Lower lobe of right lung (tissue), 2 donors: ENCODE measurements at regions not wholly inside any gene's neighbourhood (a gene's known extent, or its start where the extent isn't known, plus 50 kb on each side); places are given as distances from the start of the nearest gene placed in this dataset.
"Not testable (repeated sequence)": the region's sequence is repeated elsewhere in the genome, so short reads cannot be mapped to it uniquely, and the experiment has no call there.

ENCODE experiments used
- ATAC-seq, 2 donors: fragments of 200-7000 bp; cut with Tn5 transposase; one replicate each; pipeline ENCODE4 v1.9.1; 2020 to 2022; ENCODE audit warnings: mild to moderate bottlenecking in 2 of 2, moderate library complexity in 2 of 2
- DNase-seq: peaks from one replicate; pipeline ENCODE4 v3.0.0-alpha.2; 2020
- H3K27ac ChIP-seq: fragments of 200-600 bp; one replicate; pipeline ENCODE4 v1.8.0; 2022
- H3K27me3 ChIP-seq: fragments of 200-600 bp; one replicate; pipeline ENCODE4 v1.8.0; 2022; ENCODE audit warnings: low read depth
- H3K36me3 ChIP-seq: fragments of 200-600 bp; one replicate; pipeline ENCODE4 v1.8.0; 2022; ENCODE audit warnings: mild to moderate bottlenecking
- H3K4me1 ChIP-seq: fragments of 200-600 bp; one replicate; pipeline ENCODE4 v1.8.0; 2022
- H3K4me3 ChIP-seq: fragments of 200-600 bp; one replicate; pipeline ENCODE4 v1.8.0; 2022; ENCODE audit warnings: mild to moderate bottlenecking
- H3K9me3 ChIP-seq: fragments of 200-600 bp; one replicate; pipeline ENCODE4 v1.8.0; 2022
- intact Hi-C: fragments of 100-400 bp; cut with DNase I; formaldehyde crosslinking; loops from one replicate; pipeline ENCODE4 v1.11.0; 2022
- TF ChIP-seq, protein P1 (sequence below): fragments of 200-600 bp; IDR thresholded peaks from one replicate; pipeline ENCODE4 v1.8.0; 2022; ENCODE audit warnings: antibody characterized with exemption, mild to moderate bottlenecking
- donor health status: DM: no; HTN: yes; CAD: no; lungs with severe emphysema.

DNA sequence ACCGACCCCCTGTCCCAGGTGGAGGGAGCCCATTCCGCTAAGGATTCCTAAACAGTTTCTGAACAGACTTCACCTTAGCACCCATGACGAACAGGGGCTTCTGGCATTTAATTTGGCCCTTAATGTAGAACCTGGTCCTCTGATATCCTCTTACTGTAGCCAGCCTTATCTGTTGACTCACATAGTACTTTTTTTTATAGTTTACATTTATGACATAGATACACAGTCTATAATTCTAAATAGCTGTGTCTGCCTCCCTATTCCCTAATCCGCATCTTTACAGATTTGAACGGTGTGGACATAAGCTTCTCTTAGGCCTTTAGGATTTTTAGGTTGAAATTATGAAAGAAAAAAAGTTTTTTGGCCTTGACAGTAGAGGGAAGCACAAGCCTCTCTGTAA lies 104.9 kb downstream of the TBC1D26 start:
- ATAC-seq, intact Hi-C loops, H3K36me3 ChIP-seq, H3K4me1 ChIP-seq, H3K27me3 ChIP-seq, H3K27ac ChIP-seq, H3K9me3 ChIP-seq, H3K4me3 ChIP-seq, DNase-seq: not testable (repeated sequence)

DNA sequence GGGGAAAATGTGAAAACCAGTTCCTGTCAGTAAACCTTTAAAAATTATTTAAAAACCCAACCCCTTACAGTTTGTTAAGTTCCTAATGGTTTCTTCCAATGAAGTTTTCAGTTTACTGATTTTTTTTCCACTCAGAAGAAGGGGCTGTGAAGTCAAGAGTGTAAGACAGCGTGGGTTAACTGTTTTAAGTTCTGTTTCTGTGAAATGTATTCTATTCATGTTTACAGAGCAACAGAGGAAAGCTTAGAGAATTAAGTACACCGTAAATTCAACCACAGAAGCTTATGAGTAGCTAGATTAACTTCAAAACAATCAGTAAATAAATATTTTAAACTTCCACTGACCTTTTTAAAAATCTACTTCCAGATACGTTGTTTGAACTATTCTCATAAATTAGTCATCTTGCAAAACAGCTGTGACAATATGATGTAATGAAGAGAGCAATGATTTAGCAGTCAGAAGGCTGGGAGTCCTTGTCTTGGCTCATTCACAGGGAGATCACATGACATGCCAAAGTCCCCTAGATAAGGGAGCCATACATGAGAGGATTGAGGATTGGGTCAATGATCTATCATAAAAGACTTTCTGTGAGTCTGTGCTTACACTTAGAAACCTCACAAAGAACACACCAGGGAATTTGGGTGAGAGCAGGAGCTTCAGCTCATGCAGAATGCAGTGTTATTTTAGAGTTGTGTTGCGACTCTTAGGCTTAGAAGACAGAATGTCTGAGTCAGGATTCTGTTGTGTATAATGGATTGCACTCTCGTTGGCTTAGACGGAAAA lies 97.3 kb upstream of the ADORA2B start:
- H3K27me3 ChIP-seq, intact Hi-C loops, H3K4me1 ChIP-seq, H3K27ac ChIP-seq, H3K4me3 ChIP-seq, H3K36me3 ChIP-seq, DNase-seq, H3K9me3 ChIP-seq: not testable (repeated sequence)
- ATAC-seq, result peak; percentile 43 to 58

DNA sequence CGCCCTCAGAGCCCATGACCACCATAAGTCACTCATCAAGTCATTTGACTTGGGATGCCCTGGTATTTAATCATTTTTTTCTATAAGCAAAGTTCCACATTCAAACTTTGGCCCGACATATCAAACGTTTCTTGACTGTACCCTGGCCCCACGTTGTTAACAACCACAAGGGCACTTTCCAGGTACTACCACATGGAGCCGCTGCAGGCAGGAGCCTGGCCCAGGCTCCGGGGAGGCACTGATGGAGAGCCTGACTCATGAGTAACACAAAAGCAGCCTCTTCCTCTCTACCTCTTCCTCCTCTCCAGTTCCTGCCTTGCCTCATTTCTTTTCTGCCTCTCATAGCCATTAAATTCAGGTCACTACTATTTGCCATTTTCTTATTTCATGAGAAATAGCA lies 95.9 kb upstream of the ADORA2B start:
- DNase-seq (peak; percentile 76), ATAC-seq (peak; percentile 96)
- TF ChIP-seq, protein P1, sequence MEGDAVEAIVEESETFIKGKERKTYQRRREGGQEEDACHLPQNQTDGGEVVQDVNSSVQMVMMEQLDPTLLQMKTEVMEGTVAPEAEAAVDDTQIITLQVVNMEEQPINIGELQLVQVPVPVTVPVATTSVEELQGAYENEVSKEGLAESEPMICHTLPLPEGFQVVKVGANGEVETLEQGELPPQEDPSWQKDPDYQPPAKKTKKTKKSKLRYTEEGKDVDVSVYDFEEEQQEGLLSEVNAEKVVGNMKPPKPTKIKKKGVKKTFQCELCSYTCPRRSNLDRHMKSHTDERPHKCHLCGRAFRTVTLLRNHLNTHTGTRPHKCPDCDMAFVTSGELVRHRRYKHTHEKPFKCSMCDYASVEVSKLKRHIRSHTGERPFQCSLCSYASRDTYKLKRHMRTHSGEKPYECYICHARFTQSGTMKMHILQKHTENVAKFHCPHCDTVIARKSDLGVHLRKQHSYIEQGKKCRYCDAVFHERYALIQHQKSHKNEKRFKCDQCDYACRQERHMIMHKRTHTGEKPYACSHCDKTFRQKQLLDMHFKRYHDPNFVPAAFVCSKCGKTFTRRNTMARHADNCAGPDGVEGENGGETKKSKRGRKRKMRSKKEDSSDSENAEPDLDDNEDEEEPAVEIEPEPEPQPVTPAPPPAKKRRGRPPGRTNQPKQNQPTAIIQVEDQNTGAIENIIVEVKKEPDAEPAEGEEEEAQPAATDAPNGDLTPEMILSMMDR, result peak; percentile 41
- H3K4me3 ChIP-seq, intact Hi-C loops, H3K27me3 ChIP-seq, H3K9me3 ChIP-seq, H3K36me3 ChIP-seq, H3K4me1 ChIP-seq, H3K27ac ChIP-seq: not testable (repeated sequence)

DNA sequence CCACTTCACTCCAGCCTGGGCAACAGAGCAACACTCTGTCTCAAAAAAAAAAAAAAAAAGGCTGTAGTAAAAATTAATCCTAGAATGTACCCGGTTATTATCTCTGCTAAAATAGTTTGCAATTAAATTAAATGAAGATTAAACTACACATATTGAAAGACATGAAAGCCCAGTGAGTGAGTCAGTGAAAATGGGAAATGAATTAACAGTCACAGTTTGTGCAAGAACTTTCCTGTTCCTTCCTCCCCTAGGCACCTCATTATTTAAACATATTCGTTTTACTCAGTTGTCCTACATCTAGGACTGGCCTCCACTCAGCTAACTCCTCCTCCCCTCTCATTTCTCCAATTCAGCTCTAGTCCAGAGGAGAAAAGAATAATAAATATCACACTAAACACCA lies 94.9 kb upstream of the ADORA2B start:
- DNase-seq, H3K27ac ChIP-seq, H3K4me1 ChIP-seq, H3K4me3 ChIP-seq, ATAC-seq, intact Hi-C loops, H3K36me3 ChIP-seq, H3K27me3 ChIP-seq, H3K9me3 ChIP-seq: not testable (repeated sequence)

DNA sequence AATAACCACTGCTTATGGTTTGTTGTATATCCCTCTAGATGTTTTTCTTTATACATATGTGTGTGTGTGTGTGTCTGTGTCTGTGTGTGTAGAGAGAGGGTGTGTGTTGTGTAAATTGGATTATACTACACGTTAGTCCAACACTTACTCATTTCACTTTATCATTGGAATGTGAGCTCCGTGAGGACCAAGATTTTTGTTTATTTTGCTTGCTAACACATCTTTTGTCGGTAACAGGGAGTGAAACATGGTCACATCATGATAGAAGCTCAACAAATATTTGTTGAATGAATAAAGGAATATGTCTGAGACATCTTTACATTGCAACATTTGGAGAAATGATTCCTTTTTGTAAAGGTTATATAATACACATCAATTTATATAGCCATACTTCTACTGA lies 94.2 kb upstream of the ADORA2B start:
- H3K9me3 ChIP-seq, DNase-seq, H3K4me3 ChIP-seq, H3K4me1 ChIP-seq, H3K36me3 ChIP-seq, intact Hi-C loops, ATAC-seq, H3K27ac ChIP-seq, H3K27me3 ChIP-seq: not testable (repeated sequence)

DNA sequence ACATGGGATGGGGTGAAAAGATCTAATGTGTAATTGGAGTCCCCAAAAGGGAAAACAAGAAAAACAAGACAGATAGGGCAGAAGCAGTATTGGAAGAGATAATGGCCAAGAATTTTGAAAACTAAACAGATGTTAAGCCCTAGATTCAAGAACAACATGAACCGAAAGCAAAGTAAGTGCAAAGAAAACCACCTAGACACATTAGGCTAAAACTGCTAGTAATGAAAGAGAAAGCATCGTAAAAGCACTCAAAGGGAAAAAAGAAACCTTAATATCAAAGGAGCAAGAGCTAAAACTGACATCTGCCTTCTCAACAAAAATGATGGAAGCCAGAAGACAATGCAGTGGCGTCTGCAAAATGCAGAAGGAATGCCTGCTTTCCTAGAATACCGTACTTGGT lies 92.1 kb upstream of the ADORA2B start:
- H3K27ac ChIP-seq, H3K27me3 ChIP-seq, ATAC-seq, DNase-seq, H3K4me1 ChIP-seq, intact Hi-C loops, H3K36me3 ChIP-seq, H3K4me3 ChIP-seq, H3K9me3 ChIP-seq: not testable (repeated sequence)

DNA sequence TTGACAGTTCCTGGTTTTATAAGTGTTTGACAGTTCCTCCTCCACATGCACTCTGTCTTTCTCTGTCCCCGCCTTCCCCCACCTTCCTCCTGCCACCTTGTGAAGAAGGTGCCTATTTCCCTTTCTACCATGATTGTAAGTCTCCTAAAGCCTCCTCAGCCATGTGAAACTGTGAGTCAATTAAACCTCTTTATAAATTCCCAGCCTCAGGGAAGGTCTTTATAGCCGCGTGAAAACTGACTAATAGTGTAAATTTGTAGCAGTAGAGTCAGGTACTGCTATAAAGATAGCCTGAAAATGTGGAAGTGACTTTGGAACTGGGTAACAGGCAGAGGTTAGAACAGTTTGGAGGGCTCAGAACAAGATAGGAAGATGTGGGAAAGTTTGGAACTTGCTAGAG lies 88.7 kb upstream of the ADORA2B start:
- intact Hi-C loops, H3K27me3 ChIP-seq, ATAC-seq, H3K9me3 ChIP-seq, DNase-seq, H3K36me3 ChIP-seq, H3K27ac ChIP-seq, H3K4me1 ChIP-seq, H3K4me3 ChIP-seq: not testable (repeated sequence)

DNA sequence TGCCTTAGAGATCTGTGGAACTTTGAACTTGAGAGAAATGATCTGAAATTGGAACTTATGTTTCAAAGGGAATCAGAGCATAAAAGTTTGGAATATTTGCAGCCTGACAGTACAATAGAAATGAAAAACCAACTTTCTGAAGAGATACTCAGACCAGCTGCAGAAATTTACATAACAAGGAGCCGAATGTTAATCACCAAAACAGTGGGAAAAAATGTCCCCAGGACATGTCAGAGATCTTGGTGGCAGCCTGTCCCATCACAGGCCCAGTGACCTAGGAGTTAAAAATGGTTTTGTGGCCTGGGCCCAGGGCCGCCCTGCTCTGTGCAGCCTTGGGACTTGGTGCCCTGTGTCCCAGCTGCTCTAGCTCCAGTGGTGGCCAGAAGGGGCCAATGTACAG lies 88.2 kb upstream of the ADORA2B start:
- H3K36me3 ChIP-seq, H3K4me3 ChIP-seq, H3K9me3 ChIP-seq, DNase-seq, ATAC-seq, intact Hi-C loops, H3K4me1 ChIP-seq, H3K27me3 ChIP-seq, H3K27ac ChIP-seq: not testable (repeated sequence)

DNA sequence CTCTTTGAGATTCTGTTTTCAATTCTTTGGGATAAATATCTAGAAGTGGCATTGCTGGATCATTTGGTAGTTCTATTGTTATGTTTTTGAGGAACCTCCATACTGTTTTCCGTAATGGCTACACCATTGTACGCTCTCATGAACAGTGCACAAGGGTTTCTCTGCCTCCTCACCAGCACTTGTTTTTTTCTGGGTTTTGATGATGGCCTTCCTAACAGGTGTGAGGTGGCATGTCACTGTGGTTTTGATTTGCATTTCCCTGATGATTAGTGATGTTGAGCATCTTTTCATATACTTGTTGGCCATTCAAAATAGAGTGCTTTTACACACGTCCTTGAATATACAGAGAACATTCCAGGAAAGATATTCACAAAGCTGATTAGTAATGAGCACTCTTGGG lies 86.8 kb upstream of the ADORA2B start:
- H3K27ac ChIP-seq, result not testable (repeated sequence)

DNA sequence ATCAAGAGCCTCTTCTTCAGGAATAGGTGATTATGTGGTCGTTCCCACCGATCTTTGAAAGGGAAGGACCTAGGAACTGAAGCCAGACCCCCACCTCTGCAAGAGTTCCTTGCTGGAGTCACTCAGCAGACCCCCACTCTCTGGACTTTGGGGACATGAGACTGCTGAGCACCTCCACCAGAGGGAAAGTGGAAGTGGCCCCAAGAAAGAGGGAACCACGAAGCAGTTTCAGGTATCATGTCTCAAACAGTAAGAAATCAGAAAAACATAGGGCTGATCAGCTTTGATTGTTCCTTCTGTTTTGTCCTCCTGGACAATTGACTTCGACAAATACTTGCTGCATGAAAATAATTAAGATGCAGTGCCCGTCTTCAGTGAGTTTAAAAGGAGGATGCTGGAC lies 84.2 kb upstream of the ADORA2B start:
- H3K4me3 ChIP-seq, H3K27me3 ChIP-seq, DNase-seq, H3K9me3 ChIP-seq, H3K36me3 ChIP-seq, ATAC-seq, H3K4me1 ChIP-seq, H3K27ac ChIP-seq, intact Hi-C loops: not testable (repeated sequence)

More for the DNA sequence above, 86.8 kb upstream of the ADORA2B start:
- intact Hi-C loops, ATAC-seq, H3K9me3 ChIP-seq, H3K36me3 ChIP-seq, H3K4me3 ChIP-seq, H3K4me1 ChIP-seq, H3K27me3 ChIP-seq, DNase-seq: not testable (repeated sequence)

DNA sequence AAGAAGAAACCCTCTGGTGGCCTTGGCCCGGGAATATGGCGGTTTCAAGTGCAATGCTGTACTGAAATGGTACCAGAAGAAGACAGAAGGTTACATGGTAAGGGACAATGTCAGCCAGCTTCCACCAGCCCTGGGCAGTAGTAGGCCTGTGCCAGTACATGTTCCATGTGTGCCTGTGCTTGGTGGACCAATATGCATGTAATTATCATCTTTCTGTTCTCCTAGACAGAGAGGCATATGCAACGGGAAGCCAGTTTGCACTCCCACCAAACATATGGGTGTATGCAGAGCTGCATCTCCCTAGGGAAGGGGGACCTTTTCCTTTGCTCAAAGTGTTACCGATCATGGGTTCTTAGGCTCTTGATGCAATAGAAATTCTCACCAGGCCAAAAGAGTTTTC lies 80.9 kb upstream of the ADORA2B start:
- H3K27ac ChIP-seq, intact Hi-C loops, H3K36me3 ChIP-seq, DNase-seq, H3K9me3 ChIP-seq, H3K4me3 ChIP-seq, ATAC-seq, H3K4me1 ChIP-seq, H3K27me3 ChIP-seq: not testable (repeated sequence)

DNA sequence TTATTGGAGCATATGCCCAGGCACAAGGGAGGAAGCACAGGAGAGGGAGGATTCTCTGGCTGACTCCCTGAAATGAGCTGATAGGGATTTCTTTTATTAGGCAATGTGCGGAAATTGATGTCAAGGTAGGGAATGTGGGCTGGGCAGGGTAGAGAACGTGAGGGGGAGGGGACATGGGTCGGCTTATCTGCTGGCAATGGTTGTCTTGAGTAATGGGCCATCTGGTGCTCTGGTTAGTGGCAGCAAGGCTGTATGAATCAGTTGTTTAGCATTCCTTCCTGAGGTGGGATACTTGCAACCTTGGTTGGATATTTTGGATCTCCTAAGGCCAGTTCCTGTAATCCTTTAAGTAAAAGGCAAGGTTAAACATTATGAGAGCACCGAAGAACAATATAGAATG lies 80.5 kb upstream of the ADORA2B start:
- H3K27me3 ChIP-seq, intact Hi-C loops, H3K27ac ChIP-seq, DNase-seq, H3K9me3 ChIP-seq, ATAC-seq, H3K36me3 ChIP-seq, H3K4me3 ChIP-seq, H3K4me1 ChIP-seq: not testable (repeated sequence)

DNA sequence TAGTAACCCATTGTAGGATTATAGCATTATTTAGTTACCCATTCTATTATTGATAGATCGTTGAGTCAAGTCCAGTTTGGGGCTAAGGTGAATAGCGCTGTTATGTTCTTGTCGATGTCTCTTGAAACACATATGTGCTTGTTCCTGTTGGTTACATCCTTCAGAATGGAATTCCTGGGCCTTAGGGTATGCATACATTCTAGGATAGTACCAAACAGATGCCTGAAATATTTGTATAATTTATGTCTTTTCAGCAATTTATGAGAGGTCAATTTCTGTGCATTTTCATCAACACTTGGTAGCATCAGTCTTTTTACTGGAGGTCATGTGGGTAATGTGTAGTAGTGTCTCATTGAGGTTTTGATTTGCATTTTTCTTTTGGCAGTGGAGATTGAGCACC lies 78.9 kb upstream of the ADORA2B start:
- H3K4me3 ChIP-seq, ATAC-seq, H3K27ac ChIP-seq, H3K27me3 ChIP-seq, DNase-seq, H3K9me3 ChIP-seq, H3K36me3 ChIP-seq, intact Hi-C loops, H3K4me1 ChIP-seq: not testable (repeated sequence)
